Neural progenitor cell (in vitro differentiated cells): ENCODE measurements at regions not wholly inside any gene's neighbourhood (a gene's known extent, or its start where the extent isn't known, plus 50 kb on each side); places are given as distances from the start of the nearest gene placed in this dataset.

Experiments used
- DNase-seq: peaks from one replicate; pipeline ENCODE4 v3.0.0-alpha.2; 2016; ENCODE audit warnings: low spot score
- H2AFZ ChIP-seq: fragments of 200-600 bp; sonication (generic); replicated peaks from 2 replicates; pipeline ENCODE4 v1.6.1; 2016; ENCODE audit warnings: antibody characterized with exemption
- H3F3A ChIP-seq: fragments of 200-600 bp; sonication (generic); 2 replicates; pipeline ENCODE4 v1.6.1; 2016; ENCODE audit warnings: antibody characterized with exemption, low read depth
- H3K27ac ChIP-seq: fragments of 200-600 bp; sonication (generic); 2 replicates; pipeline ENCODE4 v1.5.1; 2016; ENCODE audit warnings: mild to moderate bottlenecking
- H3K27me3 ChIP-seq: fragments of 200-600 bp; sonication (generic); 2 replicates; pipeline ENCODE4 v1.6.1; 2016; ENCODE audit warnings: mild to moderate bottlenecking, moderate library complexity
- H3K36me3 ChIP-seq: fragments of 200-600 bp; sonication (generic); 2 replicates; pipeline ENCODE4 v1.5.1; 2016
- H3K4me1 ChIP-seq: fragments of 200-600 bp; sonication (generic); 2 replicates; pipeline ENCODE4 v1.6.1; 2016; ENCODE audit warnings: mixed run types
- H3K4me2 ChIP-seq: fragments of 200-600 bp; sonication (generic); 2 replicates; pipeline ENCODE4 v1.6.1; 2016
- H3K4me3 ChIP-seq: fragments of 200-600 bp; sonication (generic); 2 replicates; pipeline ENCODE4 v1.5.1; 2016
- H3K79me2 ChIP-seq: fragments of 200-600 bp; sonication (generic); 2 replicates; pipeline ENCODE4 v1.6.1; 2016; ENCODE audit warnings: low read depth
- H3K9ac ChIP-seq: fragments of 200-600 bp; sonication (generic); 2 replicates; pipeline ENCODE4 v1.6.1; 2016
- H3K9me3 ChIP-seq: fragments of 200-600 bp; sonication (generic); 2 replicates; pipeline ENCODE4 v1.5.1; 2016; ENCODE audit warnings: low read depth
- H4K20me1 ChIP-seq: fragments of 200-600 bp; sonication (generic); 2 replicates; pipeline ENCODE4 v1.6.1; 2016; ENCODE audit warnings: low read depth
- H3K27ac Mint-ChIP-seq: 3 replicates; pipeline ENCODE4 v1.8.0; 2021; ENCODE audit warnings: mixed read lengths
- H3K27me3 Mint-ChIP-seq: 2 replicates; pipeline ENCODE4 v1.8.0; 2022; ENCODE audit warnings: low read depth, mild to moderate bottlenecking, inconsistent platforms, moderate library complexity, mixed read lengths; ENCODE audit not compliant: insufficient read depth
- H3K36me3 Mint-ChIP-seq: 3 replicates; pipeline ENCODE4 v1.8.0; 2021; ENCODE audit warnings: mixed read lengths
- H3K4me1 Mint-ChIP-seq: 3 replicates; pipeline ENCODE4 v1.8.0; 2021; ENCODE audit warnings: mixed read lengths
- H3K4me3 Mint-ChIP-seq: 3 replicates; pipeline ENCODE4 v1.8.0; 2021; ENCODE audit warnings: mild to moderate bottlenecking, moderate library complexity, mixed read lengths
- H3K9me3 Mint-ChIP-seq: 3 replicates; pipeline ENCODE4 v1.8.0; 2020; ENCODE audit warnings: mixed read lengths
- EZH2 ChIP-seq: fragments of 200-600 bp; sonication (generic); IDR thresholded peaks from 2 replicates; pipeline ENCODE4 v1.6.1; 2017; ENCODE audit warnings: antibody characterized with exemption, mild to moderate bottlenecking, moderate library complexity
- EZH2phosphoT487 ChIP-seq: fragments of 200-600 bp; sonication (generic); IDR thresholded peaks from 2 replicates; pipeline ENCODE4 v1.6.1; 2017; ENCODE audit warnings: antibody characterized with exemption
- TF ChIP-seq, protein P1 (sequence below): fragments of 200-600 bp; sonication (generic); IDR thresholded peaks from 2 replicates; pipeline ENCODE4 v1.5.1; 2017; ENCODE audit warnings: antibody characterized with exemption, mild to moderate bottlenecking

DNA sequence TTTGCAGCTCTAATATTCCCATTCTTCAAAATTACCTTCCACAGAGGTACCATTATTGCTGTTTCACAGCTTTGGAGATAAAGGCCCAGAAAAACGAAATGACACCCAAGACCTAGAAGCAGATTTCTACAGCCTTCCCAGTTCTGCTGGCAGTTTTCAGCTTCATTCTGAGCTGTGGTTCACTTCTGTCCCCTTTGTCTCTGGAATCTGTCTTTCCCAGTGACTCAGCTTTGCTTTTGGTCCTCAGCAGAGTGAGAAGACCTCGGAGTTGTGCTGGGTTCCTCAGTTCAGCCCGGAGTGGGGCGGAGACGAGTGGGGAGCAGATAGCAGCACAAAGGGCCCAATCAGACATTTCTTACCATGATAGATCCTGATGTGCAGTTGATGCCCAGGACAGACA, 180.7 kb upstream of the CXCR4 start:
- H3K27ac Mint-ChIP-seq: no peak overlapping the region
- H2AFZ ChIP-seq: peak overlapping the region; percentile 52
- H3K79me2 ChIP-seq: no peaks in the 10 kb centered on the region

DNA sequence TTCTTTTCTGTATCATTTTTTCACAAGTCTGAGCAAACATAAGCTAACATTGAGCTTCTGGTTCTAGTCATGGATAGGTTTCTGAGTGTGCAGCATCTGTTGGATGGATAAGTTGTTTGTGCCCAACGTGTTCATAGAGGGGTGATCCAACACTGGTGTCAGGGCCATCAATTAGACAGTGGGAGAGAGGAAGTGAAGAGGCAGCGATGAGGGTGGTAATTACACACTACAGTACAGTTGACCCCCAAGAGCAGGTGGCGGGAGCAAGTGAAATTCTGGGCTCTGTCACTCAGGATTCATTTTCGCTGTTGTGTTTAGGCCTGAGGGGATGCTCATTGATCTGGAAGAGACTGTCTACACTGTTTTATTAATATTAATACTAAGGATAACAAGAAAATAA, 180.0 kb upstream of the CXCR4 start:
- H3K9ac ChIP-seq: no peak overlapping the region
- no peaks in the 10 kb centered on the region for H3K79me2 ChIP-seq
- H3K36me3 ChIP-seq: no peaks in the 10 kb centered on the region
- H3K4me1 ChIP-seq: peaks cover 3% of the 10 kb centered on the region
- no peak for DNase-seq
- H3K27ac ChIP-seq: no peak overlapping the region
- Mint-ChIP-seq H3K4me3 (no peak overlapping the region), H3K36me3 (no peaks in the 10 kb centered on the region), H3K27ac (no peak overlapping the region), H3K4me1 (peaks cover 16% of the 10 kb centered on the region), H3K9me3 (no peaks in the 10 kb centered on the region), H3K27me3 (peaks cover 4% of the 10 kb centered on the region)
- H3F3A ChIP-seq: no peaks in the 10 kb centered on the region
- no peak overlapping the region for H3K4me3 ChIP-seq
- H2AFZ ChIP-seq: no peak overlapping the region
- H4K20me1 ChIP-seq: no peaks in the 10 kb centered on the region
- no peaks in the 10 kb centered on the region for H3K27me3 ChIP-seq
- TF ChIP-seq EZH2phosphoT487 (no peak), EZH2 (no peak)
- TF ChIP-seq, protein P1, sequence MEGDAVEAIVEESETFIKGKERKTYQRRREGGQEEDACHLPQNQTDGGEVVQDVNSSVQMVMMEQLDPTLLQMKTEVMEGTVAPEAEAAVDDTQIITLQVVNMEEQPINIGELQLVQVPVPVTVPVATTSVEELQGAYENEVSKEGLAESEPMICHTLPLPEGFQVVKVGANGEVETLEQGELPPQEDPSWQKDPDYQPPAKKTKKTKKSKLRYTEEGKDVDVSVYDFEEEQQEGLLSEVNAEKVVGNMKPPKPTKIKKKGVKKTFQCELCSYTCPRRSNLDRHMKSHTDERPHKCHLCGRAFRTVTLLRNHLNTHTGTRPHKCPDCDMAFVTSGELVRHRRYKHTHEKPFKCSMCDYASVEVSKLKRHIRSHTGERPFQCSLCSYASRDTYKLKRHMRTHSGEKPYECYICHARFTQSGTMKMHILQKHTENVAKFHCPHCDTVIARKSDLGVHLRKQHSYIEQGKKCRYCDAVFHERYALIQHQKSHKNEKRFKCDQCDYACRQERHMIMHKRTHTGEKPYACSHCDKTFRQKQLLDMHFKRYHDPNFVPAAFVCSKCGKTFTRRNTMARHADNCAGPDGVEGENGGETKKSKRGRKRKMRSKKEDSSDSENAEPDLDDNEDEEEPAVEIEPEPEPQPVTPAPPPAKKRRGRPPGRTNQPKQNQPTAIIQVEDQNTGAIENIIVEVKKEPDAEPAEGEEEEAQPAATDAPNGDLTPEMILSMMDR: no peak
- no peak overlapping the region for H3K4me2 ChIP-seq
- no peaks in the 10 kb centered on the region for H3K9me3 ChIP-seq

More for the DNA sequence above, 180.7 kb upstream of the CXCR4 start:
- Mint-ChIP-seq H3K27me3 (peaks cover 4% of the 10 kb centered on the region), H3K4me3 (no peak overlapping the region), H3K9me3 (no peaks in the 10 kb centered on the region), H3K4me1 (peaks cover 18% of the 10 kb centered on the region), H3K36me3 (no peaks in the 10 kb centered on the region)
- DNase-seq: no peak
- Histone ChIP-seq H3K27ac (no peak overlapping the region), H3K4me3 (no peak overlapping the region), H4K20me1 (no peaks in the 10 kb centered on the region), H3K27me3 (no peaks in the 10 kb centered on the region), H3K9ac (no peak overlapping the region), H3K4me1 (peaks cover 7% of the 10 kb centered on the region), H3K4me2 (no peak overlapping the region), H3F3A (no peaks in the 10 kb centered on the region), H3K36me3 (no peaks in the 10 kb centered on the region), H3K9me3 (no peaks in the 10 kb centered on the region)
- TF ChIP-seq, protein P1: no peak

DNA sequence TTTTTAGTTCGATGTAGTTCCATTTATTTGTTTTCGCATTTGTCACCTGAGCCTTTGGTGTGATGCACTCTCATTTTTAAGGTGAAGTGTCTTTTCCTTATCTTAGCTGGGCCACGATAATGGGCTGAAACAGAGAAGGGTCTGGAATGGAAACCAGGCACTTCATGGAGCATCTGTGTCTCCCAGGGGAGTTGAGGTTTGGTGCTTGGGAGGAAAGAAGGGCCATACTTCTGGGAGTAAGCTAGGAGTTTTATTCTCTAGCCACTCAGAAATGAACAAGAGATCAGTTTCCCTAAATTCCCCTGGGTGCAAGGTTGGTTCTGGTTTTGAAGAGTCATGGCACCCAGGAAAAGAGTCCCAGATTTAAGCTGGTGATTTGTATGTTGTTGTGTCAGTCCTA, 179.4 kb upstream of the CXCR4 start:
- Histone ChIP-seq H3K9me3 (no peaks in the 10 kb centered on the region), H3K4me1 (peaks cover 3% of the 10 kb centered on the region), H3K36me3 (no peaks in the 10 kb centered on the region), H3K27me3 (no peaks in the 10 kb centered on the region), H3K4me2 (no peak overlapping the region), H3K9ac (no peak overlapping the region), H4K20me1 (no peaks in the 10 kb centered on the region), H3F3A (no peaks in the 10 kb centered on the region), H3K79me2 (no peaks in the 10 kb centered on the region), H3K27ac (no peak overlapping the region), H3K4me3 (no peak overlapping the region), H2AFZ (no peak overlapping the region)
- Mint-ChIP-seq H3K9me3 (no peaks in the 10 kb centered on the region), H3K4me1 (peaks cover 16% of the 10 kb centered on the region), H3K36me3 (no peaks in the 10 kb centered on the region), H3K27ac (no peak overlapping the region), H3K4me3 (no peak overlapping the region), H3K27me3 (peaks cover 4% of the 10 kb centered on the region)
- TF ChIP-seq, protein P1: no peak
- TF ChIP-seq EZH2phosphoT487: no peak
- TF ChIP-seq EZH2: no peak
- DNase-seq: no peak

DNA sequence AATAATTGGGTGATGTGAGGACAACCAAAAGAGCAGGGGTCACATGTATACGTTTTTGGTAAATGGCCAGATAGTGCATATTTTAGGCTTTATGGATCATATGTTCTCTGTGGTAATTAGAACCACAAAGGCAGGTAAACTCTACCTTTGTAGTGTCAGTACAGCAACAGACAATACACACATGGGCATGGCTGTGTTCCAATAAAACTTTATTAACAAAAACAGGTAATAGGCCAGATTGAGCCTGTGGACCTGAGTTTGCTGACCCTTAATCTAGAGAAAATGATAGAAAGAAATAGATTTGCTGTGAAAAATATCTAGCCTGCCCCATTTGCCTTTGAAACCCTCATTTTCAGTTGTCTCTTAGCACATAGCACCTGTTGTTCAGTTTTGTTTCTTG, 177.2 kb upstream of the CXCR4 start:
- no peak overlapping the region for H3K9ac ChIP-seq
- H3K27ac ChIP-seq: no peak overlapping the region
- H3K9me3 Mint-ChIP-seq: peaks cover 3% of the 10 kb centered on the region
- H3K4me1 Mint-ChIP-seq: peaks cover 3% of the 10 kb centered on the region
- H3K4me3 ChIP-seq: no peak overlapping the region
- no peaks in the 10 kb centered on the region for H3K27me3 Mint-ChIP-seq
- no peaks in the 10 kb centered on the region for H4K20me1 ChIP-seq
- no peaks in the 10 kb centered on the region for H3F3A ChIP-seq
- H3K36me3 Mint-ChIP-seq: no peaks in the 10 kb centered on the region
- no peak overlapping the region for H3K27ac Mint-ChIP-seq
- no peak for TF ChIP-seq EZH2phosphoT487
- no peak for TF ChIP-seq EZH2
- TF ChIP-seq, protein P1: no peak
- no peak overlapping the region for H3K4me2 ChIP-seq
- no peak overlapping the region for H2AFZ ChIP-seq
- no peaks in the 10 kb centered on the region for H3K4me1 ChIP-seq
- no peaks in the 10 kb centered on the region for H3K27me3 ChIP-seq
- no peaks in the 10 kb centered on the region for H3K36me3 ChIP-seq
- H3K4me3 Mint-ChIP-seq: no peak overlapping the region
- no peaks in the 10 kb centered on the region for H3K9me3 ChIP-seq
- no peaks in the 10 kb centered on the region for H3K79me2 ChIP-seq
- DNase-seq: no peak
